Glutamatergic neuron (in vitro differentiated cells): ENCODE measurements at regions not wholly inside any gene's neighbourhood (a gene's known extent, or its start where the extent isn't known, plus 50 kb on each side); places are given as distances from the start of the nearest gene placed in this dataset.
"Not testable (repeated sequence)": the region's sequence is repeated elsewhere in the genome, so short reads cannot be mapped to it uniquely, and the experiment has no call there.

Source experiments
- DNase-seq: peaks from one replicate; pipeline ENCODE4 v3.0.0; 2022
- H3K27ac Mint-ChIP-seq: one replicate; pipeline ENCODE4 v1.8.0; 2020; ENCODE audit warnings: mild to moderate bottlenecking, mixed read lengths, inconsistent platforms; ENCODE audit not compliant: unreplicated experiment
- H3K27me3 Mint-ChIP-seq: one replicate; pipeline ENCODE4 v1.8.0; 2020; ENCODE audit warnings: mild to moderate bottlenecking, moderate library complexity, mixed read lengths, inconsistent platforms; ENCODE audit not compliant: unreplicated experiment
- H3K36me3 Mint-ChIP-seq: one replicate; pipeline ENCODE4 v1.8.0; 2020; ENCODE audit warnings: mild to moderate bottlenecking, mixed read lengths, inconsistent platforms; ENCODE audit not compliant: unreplicated experiment
- H3K4me1 Mint-ChIP-seq: one replicate; pipeline ENCODE4 v1.8.0; 2020; ENCODE audit warnings: mild to moderate bottlenecking, low read depth, mixed read lengths, inconsistent platforms; ENCODE audit not compliant: unreplicated experiment
- H3K4me3 Mint-ChIP-seq: one replicate; pipeline ENCODE4 v1.8.0; 2020; ENCODE audit warnings: mild to moderate bottlenecking, mixed read lengths, inconsistent platforms; ENCODE audit not compliant: unreplicated experiment
- H3K9me3 Mint-ChIP-seq: one replicate; pipeline ENCODE4 v1.8.0; 2020; ENCODE audit warnings: mild to moderate bottlenecking, moderate library complexity, mixed read lengths, inconsistent platforms; ENCODE audit not compliant: unreplicated experiment
- CTCF ChIP-seq: fragments of 200-600 bp; sonication (generic); IDR thresholded peaks from one replicate; pipeline ENCODE4 v1.5.0; 2021; ENCODE audit not compliant: partially characterized antibody, unreplicated experiment

- H3K4me1 Mint-ChIP-seq: no peaks in the 10 kb centered on the region
- H3K27ac Mint-ChIP-seq: no peak overlapping the region
- H3K27me3 Mint-ChIP-seq: no peaks in the 10 kb centered on the region
- no peaks in the 10 kb centered on the region for H3K36me3 Mint-ChIP-seq
- no peak for TF ChIP-seq CTCF
- no peak for DNase-seq
- no peak overlapping the region for H3K4me3 Mint-ChIP-seq
- H3K9me3 Mint-ChIP-seq: no peaks in the 10 kb centered on the region
Measured at GRCh38 chr2:31642707-31643106, 62.0 kb upstream of the SRD5A2 start.

GRCh38 chr2:31632201-31632600, 51.5 kb upstream of the SRD5A2 start:
- not testable (repeated sequence) for H3K27ac Mint-ChIP-seq, DNase-seq, H3K9me3 Mint-ChIP-seq, H3K27me3 Mint-ChIP-seq, H3K36me3 Mint-ChIP-seq, H3K4me3 Mint-ChIP-seq, H3K4me1 Mint-ChIP-seq
